Pons (tissue), 1 donor: ENCODE measurements at regions not wholly inside any gene's neighbourhood (a gene's known extent, or its start where the extent isn't known, plus 50 kb on each side); places are given as distances from the start of the nearest gene placed in this dataset.
A peak's percentile ranks its signal among the peaks of the same experiment; 100 is the strongest.
"Not testable (repeated sequence)": the region's sequence is repeated elsewhere in the genome, so short reads cannot be mapped to it uniquely, and the experiment has no call there.

Experiments used
- DNase-seq: peaks from one replicate; pipeline ENCODE4 v3.0.0-alpha.2; 2016; ENCODE audit warnings: low spot score

GRCh38 chr5:96528826-96529474, 95.9 kb upstream of the PCSK1 start:
- no peak for DNase-seq

- DNase-seq: no peak
Observed at GRCh38 chr5:96529559-96529958, 96.5 kb upstream of the PCSK1 start.

- DNase-seq: no peak
Observed at GRCh38 chr5:96530901-96531300, 97.9 kb upstream of the PCSK1 start.

GRCh38 chr5:96533371-96533770, 100.3 kb upstream of the PCSK1 start:
- no peak for DNase-seq

GRCh38 chr5:96537386-96537785, 104.3 kb upstream of the PCSK1 start:
- no peak for DNase-seq

GRCh38 chr5:96538808-96539250, 105.8 kb upstream of the PCSK1 start:
- DNase-seq: no peak

GRCh38 chr5:96546120-96546519, 113.1 kb upstream of the PCSK1 start:
- DNase-seq: no peak

GRCh38 chr5:96547486-96547885, 114.4 kb upstream of the PCSK1 start:
- DNase-seq: no peak

GRCh38 chr5:96548905-96549304, 113.3 kb upstream of the CAST start:
- no peak for DNase-seq

GRCh38 chr5:96560857-96561256, 101.3 kb upstream of the CAST start:
- DNase-seq: not testable (repeated sequence)

- DNase-seq: no peak
Observed at GRCh38 chr5:96562614-96563013, 99.6 kb upstream of the CAST start.

GRCh38 chr5:96563816-96564215, 98.4 kb upstream of the CAST start:
- DNase-seq: no peak

GRCh38 chr5:96565582-96566265, 96.5 kb upstream of the CAST start:
- DNase-seq: peak; percentile 30

- DNase-seq: no peak
Observed at GRCh38 chr5:96566833-96567587, 95.2 kb upstream of the CAST start.

GRCh38 chr5:96569332-96569731, 92.8 kb upstream of the CAST start:
- DNase-seq: no peak

GRCh38 chr5:96569770-96570169, 92.4 kb upstream of the CAST start:
- no peak for DNase-seq

- DNase-seq: no peak
Observed at GRCh38 chr5:96572864-96573512, 89.2 kb upstream of the CAST start.

- DNase-seq: no peak
Observed at GRCh38 chr5:96573513-96573894, 88.7 kb upstream of the CAST start.

- DNase-seq: no peak
Observed at GRCh38 chr5:96576876-96577275, 85.3 kb upstream of the CAST start.

GRCh38 chr5:96577909-96578308, 84.3 kb upstream of the CAST start:
- DNase-seq: no peak

GRCh38 chr5:96579711-96580110, 82.5 kb upstream of the CAST start:
- no peak for DNase-seq

- DNase-seq: no peak
Observed at GRCh38 chr5:96582343-96582742, 79.8 kb upstream of the CAST start.

- no peak for DNase-seq
Observed at GRCh38 chr5:96584712-96585111, 77.5 kb upstream of the CAST start.
